Activated naive CD4-positive, alpha-beta T cell treated with anti-CD3 and anti-CD28 coated beads, Interleukin-2, amount 10 ng/mL, durations not matched to agents 7 days and 5 days (primary cell): ENCODE measurements at regions not wholly inside any gene's neighbourhood (a gene's known extent, or its start where the extent isn't known, plus 50 kb on each side); places are given as distances from the start of the nearest gene placed in this dataset.

Source experiments
- CTCF ChIA-PET: fragments of 350-600 bp; sonication (Branson Sonifier 250); formaldehyde crosslinking; loops from one replicate; lab custom pipeline; 2021; ENCODE audit warnings: antibody characterized with exemption; lab: Charles Lee
- DNase-seq: peaks from one replicate; pipeline ENCODE4 v3.0.0-alpha.2; 2020
- H3K27ac Mint-ChIP-seq: one replicate; pipeline ENCODE4 v1.8.0; 2021; ENCODE audit warnings: mild to moderate bottlenecking, moderate library complexity, mixed read lengths
- H3K27me3 Mint-ChIP-seq: one replicate; pipeline ENCODE4 v1.8.0; 2021; ENCODE audit warnings: mild to moderate bottlenecking, mixed read lengths
- H3K36me3 Mint-ChIP-seq: one replicate; pipeline ENCODE4 v1.8.0; 2021; ENCODE audit warnings: mixed read lengths
- H3K4me1 Mint-ChIP-seq: one replicate; pipeline ENCODE4 v1.8.0; 2021; ENCODE audit warnings: mixed read lengths
- H3K4me3 Mint-ChIP-seq: one replicate; pipeline ENCODE4 v1.8.0; 2021; ENCODE audit warnings: mild to moderate bottlenecking, moderate library complexity, mixed read lengths
- H3K9me3 Mint-ChIP-seq: one replicate; pipeline ENCODE4 v1.8.0; 2021; ENCODE audit warnings: mixed read lengths

DNA sequence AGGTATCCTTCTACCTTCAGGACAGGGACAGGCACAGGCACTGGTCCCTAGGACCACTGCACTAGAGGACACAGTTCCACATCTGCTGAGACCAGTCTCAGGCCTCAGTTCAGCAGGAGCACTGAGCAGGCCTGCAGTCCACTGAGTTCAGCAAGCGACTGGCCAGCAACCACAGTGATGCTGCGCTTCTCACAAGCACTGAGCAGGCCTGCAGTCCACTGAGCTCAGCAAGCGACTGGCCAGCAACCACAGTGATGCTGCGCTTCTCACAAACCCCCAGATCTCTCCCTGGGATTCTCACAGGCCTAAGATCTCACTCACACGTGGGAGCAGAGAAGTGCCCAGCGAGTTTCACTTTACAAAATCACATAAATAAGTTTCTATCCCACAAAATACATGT is 140.6 kb downstream of the IRS2 start:
- Mint-ChIP-seq H3K27me3 (no peaks in the 10 kb centered on the region), H3K9me3 (peaks cover 18% of the 10 kb centered on the region), H3K36me3 (no peaks in the 10 kb centered on the region), H3K4me1 (no peaks in the 10 kb centered on the region), H3K4me3 (no peak overlapping the region), H3K27ac (no peak overlapping the region)
- CTCF ChIA-PET: no interaction called here
- no peak for DNase-seq

DNA sequence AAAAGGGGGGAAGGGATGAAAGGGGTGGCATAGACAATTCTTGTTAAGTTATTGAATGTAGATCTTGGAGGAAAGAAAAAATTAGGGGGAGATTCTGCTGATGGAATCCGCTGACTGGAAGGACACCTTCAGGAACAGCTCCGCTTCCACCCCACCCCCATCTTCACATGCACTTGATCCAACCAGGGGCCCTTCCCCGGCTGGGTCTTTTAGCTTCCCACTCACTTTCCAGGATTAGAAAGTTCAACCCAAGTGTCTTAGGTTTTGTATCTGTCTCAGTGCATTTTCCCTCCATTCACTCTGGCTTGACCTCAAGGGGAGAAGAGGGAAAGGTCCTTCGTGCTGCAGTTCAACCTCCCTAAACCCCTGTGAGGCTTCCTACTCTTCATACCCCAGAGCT is 141.4 kb downstream of the IRS2 start:
- CTCF ChIA-PET: no interaction called here
- H3K4me1 Mint-ChIP-seq: no peaks in the 10 kb centered on the region

DNA sequence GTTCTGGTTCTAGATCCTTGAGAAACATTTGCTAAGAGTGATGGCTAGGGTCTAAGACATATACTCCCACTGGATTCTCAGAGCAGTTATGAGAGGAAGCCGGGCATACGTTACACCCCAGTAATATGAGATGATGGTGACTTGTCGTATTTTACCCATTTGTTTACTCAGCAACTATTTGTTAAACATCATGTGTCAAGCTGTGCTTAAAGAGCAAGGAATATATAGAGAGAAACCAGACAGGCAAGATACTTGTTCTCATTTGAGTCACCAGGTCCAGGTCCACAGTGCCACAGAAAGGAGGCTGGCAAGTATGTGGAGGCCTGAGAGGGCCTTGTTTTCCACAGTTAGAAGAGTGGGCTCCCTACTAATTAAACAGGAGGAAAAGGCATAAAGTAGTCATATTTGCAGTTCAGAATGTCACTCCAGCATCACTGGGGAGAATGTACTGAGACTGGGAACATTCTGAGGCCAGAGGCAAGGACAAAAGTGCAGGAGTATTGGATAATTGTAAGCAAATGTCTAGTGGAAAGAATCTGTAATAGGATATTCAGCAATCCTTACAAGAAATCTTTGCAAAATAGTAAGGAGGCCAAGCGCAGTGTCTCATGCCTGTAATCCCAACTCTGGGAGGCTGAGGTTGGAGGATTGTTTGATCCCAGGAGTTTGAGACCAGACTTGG is 142.2 kb downstream of the IRS2 start:
- Mint-ChIP-seq H3K36me3 (no peaks in the 10 kb centered on the region), H3K27me3 (no peaks in the 10 kb centered on the region), H3K4me1 (no peaks in the 10 kb centered on the region), H3K27ac (no peak overlapping the region), H3K9me3 (peaks cover 28% of the 10 kb centered on the region), H3K4me3 (no peak overlapping the region)
- DNase-seq: no peak
- CTCF ChIA-PET: no interaction called here

More for the DNA sequence above, 141.4 kb downstream of the IRS2 start:
- Mint-ChIP-seq H3K36me3 (no peaks in the 10 kb centered on the region), H3K27me3 (no peaks in the 10 kb centered on the region), H3K27ac (no peak overlapping the region), H3K4me3 (no peak overlapping the region), H3K9me3 (peaks cover 25% of the 10 kb centered on the region)
- DNase-seq: no peak

DNA sequence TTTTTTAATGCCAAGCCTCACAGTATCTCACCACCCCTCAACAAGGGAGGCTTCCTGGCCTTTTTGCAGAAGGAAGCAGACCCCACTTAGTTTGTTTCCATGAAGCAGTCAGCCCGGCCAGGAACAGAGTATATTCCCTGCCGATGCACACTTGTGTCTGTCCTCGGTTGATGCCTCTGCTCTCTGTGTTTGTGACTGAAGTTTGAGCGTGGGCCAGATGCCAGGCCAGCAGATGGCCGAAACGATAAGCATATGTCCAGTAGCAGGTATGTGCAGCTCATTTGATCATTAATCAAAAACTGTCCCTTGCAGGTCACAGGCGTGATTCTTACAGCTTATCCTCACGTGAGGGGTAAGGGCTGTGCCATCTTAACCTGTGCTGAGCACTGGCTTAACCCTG is 144.0 kb downstream of the IRS2 start:
- H3K36me3 Mint-ChIP-seq: no peaks in the 10 kb centered on the region
- CTCF ChIA-PET: no interaction called here

DNA sequence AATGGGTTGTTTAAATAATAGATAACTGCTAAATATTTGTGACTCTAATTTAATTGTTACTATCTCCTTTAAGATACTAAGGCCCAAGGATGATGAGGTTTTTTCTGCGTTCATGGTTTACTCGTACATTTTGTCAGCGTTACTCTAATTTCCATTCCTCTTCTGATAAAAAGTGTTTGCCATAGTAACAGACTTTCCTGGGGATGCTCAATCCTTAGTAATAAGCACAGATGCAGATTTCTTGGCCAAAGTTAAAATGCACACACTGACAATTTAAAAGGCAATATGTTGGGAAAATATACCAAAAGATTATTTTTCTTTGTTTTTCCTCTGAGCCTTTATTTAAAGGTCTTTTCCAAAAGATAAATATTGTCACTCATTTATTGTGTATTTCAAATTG is 149.6 kb downstream of the IRS2 start:
- Mint-ChIP-seq H3K36me3 (no peaks in the 10 kb centered on the region), H3K9me3 (peaks cover 24% of the 10 kb centered on the region), H3K27ac (no peak overlapping the region), H3K27me3 (peaks cover 4% of the 10 kb centered on the region), H3K4me3 (no peak overlapping the region), H3K4me1 (no peaks in the 10 kb centered on the region)
- DNase-seq: no peak
- CTCF ChIA-PET: no interaction called here

More for the DNA sequence above, 144.0 kb downstream of the IRS2 start:
- no peak overlapping the region for H3K27ac Mint-ChIP-seq
- no peaks in the 10 kb centered on the region for H3K27me3 Mint-ChIP-seq
- no peak for DNase-seq
- H3K4me1 Mint-ChIP-seq: no peaks in the 10 kb centered on the region
- no peak overlapping the region for H3K4me3 Mint-ChIP-seq
- H3K9me3 Mint-ChIP-seq: peaks cover 34% of the 10 kb centered on the region

DNA sequence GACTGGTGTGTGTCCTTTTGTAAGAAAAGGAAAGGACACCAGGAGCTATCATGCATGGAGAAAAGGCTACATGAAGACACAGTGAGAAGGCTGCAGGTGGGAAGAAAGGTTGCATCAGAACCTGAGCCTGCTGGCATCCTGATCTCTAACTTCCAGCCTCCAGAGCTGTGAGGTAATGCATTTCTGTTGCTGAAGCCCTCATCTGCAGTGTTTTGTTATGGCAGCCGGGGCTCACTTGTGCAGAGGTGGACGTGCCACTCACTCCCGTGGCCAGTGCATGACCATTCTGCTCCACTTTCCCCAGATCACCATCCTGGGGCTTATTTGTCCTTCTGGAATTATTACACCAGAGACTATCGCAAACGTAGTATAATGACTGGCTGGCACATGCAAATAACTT is 155.3 kb downstream of the IRS2 start:
- H3K9me3 Mint-ChIP-seq: peaks cover 3% of the 10 kb centered on the region
- H3K27me3 Mint-ChIP-seq: peaks cover 4% of the 10 kb centered on the region
- no peak overlapping the region for H3K27ac Mint-ChIP-seq
- H3K4me3 Mint-ChIP-seq: no peak overlapping the region
- no peak for DNase-seq
- no peaks in the 10 kb centered on the region for H3K36me3 Mint-ChIP-seq
- H3K4me1 Mint-ChIP-seq: no peaks in the 10 kb centered on the region
- CTCF ChIA-PET: no interaction called here

DNA sequence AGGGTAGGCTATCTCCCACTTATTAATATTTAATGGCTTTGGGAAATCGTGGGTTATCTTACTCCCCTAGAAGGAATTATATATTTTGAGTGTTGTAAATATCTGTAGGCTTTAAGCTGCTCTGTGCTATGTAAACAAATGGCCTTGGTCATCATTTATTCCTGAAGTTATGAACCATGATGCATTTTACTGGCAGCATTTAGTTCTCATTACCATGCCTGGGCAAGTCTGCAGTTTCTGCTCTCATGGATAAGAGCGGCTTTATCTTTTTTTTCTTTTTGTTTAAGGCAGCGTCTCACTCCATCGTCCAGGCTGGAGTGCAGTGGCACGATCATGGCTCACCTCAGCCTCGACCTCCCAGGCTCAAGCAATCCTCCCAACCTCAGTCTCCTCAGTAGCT is 156.1 kb downstream of the IRS2 start:
- H3K27me3 Mint-ChIP-seq: peaks cover 4% of the 10 kb centered on the region

DNA sequence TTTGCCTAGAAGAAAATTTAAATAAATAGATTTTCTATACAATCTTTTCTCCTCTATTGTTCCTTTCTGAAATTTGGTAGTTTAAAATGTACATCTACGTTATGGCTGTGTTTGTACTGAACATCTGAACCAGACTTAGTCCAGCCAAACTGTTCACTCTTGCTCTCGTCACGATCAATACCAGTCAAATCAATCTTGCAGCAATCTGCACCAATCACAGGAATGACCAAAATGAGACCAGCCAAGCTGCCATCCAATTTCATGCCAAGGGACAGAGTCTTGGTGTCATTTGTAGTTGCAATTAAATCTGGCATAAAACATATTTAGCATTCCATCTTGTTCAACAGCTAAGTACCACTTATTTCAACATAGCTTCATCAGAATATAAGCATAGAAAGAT is 156.6 kb downstream of the IRS2 start:
- DNase-seq: no peak
- H3K4me3 Mint-ChIP-seq: no peak overlapping the region
- no peaks in the 10 kb centered on the region for H3K36me3 Mint-ChIP-seq
- CTCF ChIA-PET: no interaction called here
- H3K9me3 Mint-ChIP-seq: peaks cover 3% of the 10 kb centered on the region
- H3K27ac Mint-ChIP-seq: no peak overlapping the region
- H3K4me1 Mint-ChIP-seq: no peaks in the 10 kb centered on the region
- peaks cover 4% of the 10 kb centered on the region for H3K27me3 Mint-ChIP-seq

More for the DNA sequence above, 156.1 kb downstream of the IRS2 start:
- DNase-seq: no peak
- Mint-ChIP-seq H3K9me3 (peaks cover 3% of the 10 kb centered on the region), H3K4me3 (no peak overlapping the region), H3K4me1 (no peaks in the 10 kb centered on the region), H3K27ac (no peak overlapping the region), H3K36me3 (no peaks in the 10 kb centered on the region)
- CTCF ChIA-PET: no interaction called here

DNA sequence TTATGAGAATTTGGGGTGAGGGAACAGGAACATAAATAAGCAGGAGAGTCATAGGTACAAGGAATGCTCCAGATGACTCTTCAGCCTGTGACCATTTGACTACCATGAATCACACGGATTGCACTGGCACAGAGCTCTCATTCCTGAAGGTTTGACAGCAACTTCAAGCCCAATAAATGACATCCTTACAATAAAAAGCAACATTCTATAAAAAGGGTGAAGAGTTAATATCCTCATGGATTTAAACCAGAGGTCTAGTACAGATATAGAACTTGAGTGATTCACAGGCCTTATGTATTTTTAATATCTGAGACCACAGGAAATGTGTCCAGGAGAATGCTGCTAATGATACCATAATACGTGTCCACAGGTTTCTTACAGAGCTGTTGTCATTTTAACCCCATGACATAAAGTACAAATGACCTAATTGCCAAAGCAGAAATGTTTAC is 158.1 kb downstream of the IRS2 start:
- CTCF ChIA-PET: no interaction called here
- Mint-ChIP-seq H3K36me3 (no peaks in the 10 kb centered on the region), H3K4me3 (no peak overlapping the region), H3K27ac (no peak overlapping the region), H3K4me1 (no peaks in the 10 kb centered on the region), H3K9me3 (peaks cover 3% of the 10 kb centered on the region), H3K27me3 (peaks cover 4% of the 10 kb centered on the region)
- DNase-seq: no peak

DNA sequence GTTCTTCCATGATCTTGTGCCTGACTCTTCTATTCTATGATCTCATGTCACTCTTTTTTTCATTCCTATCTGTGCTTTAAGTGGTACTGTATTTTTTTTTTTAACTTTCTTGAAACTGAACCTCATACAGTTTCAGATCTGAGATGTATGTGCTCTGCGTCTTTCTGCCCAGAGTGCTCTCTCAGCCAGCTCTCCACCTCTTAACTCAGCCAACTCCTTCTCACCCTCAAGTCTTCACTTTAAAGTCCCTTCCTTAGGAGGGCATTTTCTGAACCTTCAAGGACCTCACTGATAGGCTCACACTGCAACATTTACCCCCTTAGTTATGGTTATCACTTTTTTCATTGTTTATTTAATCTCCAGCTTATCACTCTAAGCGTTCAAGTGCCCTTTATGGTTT is 158.7 kb downstream of the IRS2 start:
- no peak for DNase-seq
- Mint-ChIP-seq H3K9me3 (no peaks in the 10 kb centered on the region), H3K36me3 (no peaks in the 10 kb centered on the region), H3K27me3 (no peaks in the 10 kb centered on the region), H3K4me1 (no peaks in the 10 kb centered on the region), H3K4me3 (no peak overlapping the region), H3K27ac (no peak overlapping the region)
- CTCF ChIA-PET: no interaction called here

DNA sequence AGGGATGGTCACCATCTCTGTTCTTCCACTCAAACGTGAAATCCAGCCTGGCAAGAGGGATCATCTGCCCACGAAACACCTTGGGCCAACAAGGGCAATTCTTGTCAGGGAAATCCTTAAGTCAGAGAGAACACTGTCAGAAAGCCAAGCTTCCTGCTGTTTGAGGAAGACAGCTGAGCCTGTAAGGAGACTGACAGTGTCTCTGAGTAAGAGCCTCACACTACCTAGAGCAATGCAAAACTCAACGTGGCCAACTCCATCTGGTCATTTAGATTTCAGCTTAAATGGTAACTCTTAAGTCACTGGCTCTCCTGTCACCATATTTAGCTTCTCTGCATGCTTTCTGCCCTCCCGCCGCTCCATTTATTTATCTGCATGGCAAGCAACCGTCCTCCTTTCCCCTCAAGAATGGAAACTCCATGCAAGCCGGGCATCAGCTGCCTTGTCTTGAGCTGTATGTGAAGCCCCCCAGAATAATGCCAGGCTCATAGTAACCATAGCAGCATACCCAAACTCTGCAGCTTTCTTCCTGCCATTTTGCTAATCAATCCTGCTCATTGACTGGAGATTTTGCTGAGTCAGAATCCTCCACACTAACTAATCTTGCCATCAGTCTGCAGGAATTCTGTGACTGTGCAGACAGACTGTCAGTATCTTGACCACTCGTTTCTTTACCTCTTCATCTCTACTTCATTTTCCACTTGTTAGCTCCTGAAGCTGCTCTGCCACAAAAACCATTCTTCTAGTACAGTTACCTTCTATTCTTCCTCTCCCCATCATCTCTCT is 159.8 kb downstream of the IRS2 start:
- no peak overlapping the region for H3K4me3 Mint-ChIP-seq
- no peak overlapping the region for H3K27ac Mint-ChIP-seq
- DNase-seq: no peak
- no peaks in the 10 kb centered on the region for H3K27me3 Mint-ChIP-seq
- CTCF ChIA-PET: no interaction called here
- H3K9me3 Mint-ChIP-seq: no peaks in the 10 kb centered on the region
- no peaks in the 10 kb centered on the region for H3K36me3 Mint-ChIP-seq
- no peaks in the 10 kb centered on the region for H3K4me1 Mint-ChIP-seq

DNA sequence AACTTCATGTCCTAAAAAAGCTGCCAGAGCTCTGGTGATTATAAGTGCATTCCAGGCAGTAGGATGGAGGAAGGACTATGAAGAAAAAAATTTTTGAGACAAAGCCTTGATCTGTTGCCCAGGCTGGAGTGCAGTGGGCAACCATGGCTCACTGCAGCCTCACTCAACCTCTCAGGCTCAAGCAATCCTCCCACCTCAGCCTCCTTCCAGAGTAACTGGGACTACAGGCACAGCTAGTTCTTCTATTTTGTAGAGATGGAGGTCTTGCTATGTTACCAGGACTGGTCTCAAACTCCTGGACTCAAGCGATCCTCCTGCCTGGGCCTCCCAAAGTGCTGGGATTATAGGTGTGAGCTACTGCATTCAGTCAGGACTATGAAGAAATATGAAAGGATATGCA is 161.2 kb downstream of the IRS2 start:
- no peak for DNase-seq
- CTCF ChIA-PET: no interaction called here
- H3K4me1 Mint-ChIP-seq: no peaks in the 10 kb centered on the region
- no peaks in the 10 kb centered on the region for H3K9me3 Mint-ChIP-seq
- no peaks in the 10 kb centered on the region for H3K36me3 Mint-ChIP-seq
- H3K4me3 Mint-ChIP-seq: no peak overlapping the region
- no peak overlapping the region for H3K27ac Mint-ChIP-seq
- no peaks in the 10 kb centered on the region for H3K27me3 Mint-ChIP-seq

DNA sequence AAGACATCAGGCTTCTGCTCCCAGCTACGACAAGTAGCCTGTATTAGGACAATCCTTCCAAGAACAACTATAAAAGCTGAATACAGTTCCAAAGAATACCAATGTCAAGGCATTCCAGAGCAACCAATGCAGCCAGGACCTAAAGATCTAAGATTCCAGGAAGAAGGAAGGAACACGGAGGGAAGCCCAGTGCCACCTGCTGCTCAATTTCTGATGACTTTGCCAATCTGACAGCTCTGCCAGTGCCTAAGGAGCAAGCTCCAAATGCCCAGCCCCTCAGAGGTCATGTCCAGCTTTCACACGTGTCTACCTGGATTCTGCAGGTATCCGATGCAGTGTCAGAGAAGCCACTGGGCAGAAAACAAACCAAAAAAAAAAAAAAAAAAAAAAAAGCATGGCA is 164.4 kb downstream of the IRS2 start:
- H3K27me3 Mint-ChIP-seq: no peaks in the 10 kb centered on the region
- CTCF ChIA-PET: no interaction called here
- no peak for DNase-seq
- no peak overlapping the region for H3K27ac Mint-ChIP-seq
- no peak overlapping the region for H3K4me3 Mint-ChIP-seq
- no peaks in the 10 kb centered on the region for H3K9me3 Mint-ChIP-seq
- H3K4me1 Mint-ChIP-seq: no peaks in the 10 kb centered on the region
- H3K36me3 Mint-ChIP-seq: no peaks in the 10 kb centered on the region

DNA sequence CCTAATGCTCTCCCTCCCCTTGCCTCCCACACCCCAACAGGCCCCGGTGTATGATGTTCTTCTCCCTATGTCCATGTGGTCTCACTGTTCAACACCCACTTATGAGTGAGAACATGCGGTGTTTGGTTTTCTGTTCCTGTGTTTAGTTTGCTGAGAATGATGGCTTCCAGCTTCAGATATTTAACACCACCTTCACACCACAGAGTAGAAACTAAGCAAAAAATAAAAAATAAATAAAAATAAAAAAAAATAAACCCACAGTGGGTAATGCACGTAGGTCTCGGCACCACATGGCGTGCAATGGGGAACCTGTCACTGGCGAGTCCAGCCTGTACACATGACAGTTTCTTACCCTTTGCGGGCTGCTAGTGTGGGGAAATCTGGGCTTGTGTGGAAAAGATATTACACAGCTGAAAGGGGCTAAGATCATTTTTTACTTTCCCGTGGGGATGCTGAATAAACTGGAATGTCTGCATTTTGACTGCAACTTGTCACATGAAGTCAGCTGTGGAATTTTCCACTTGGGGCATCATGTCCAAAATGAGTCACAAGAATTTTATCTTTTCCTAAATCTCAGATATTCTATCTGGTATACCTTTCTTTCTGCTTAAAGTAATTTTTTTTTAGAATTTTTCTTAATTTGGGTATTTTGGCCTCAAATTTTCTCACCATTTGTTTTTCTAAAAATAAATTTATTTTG is 170.5 kb downstream of the IRS2 start:
- CTCF ChIA-PET: no interaction called here
- no peaks in the 10 kb centered on the region for H3K36me3 Mint-ChIP-seq
- no peak overlapping the region for H3K27ac Mint-ChIP-seq
- H3K4me3 Mint-ChIP-seq: no peak overlapping the region
- DNase-seq: no peak
- no peaks in the 10 kb centered on the region for H3K4me1 Mint-ChIP-seq
- H3K9me3 Mint-ChIP-seq: no peaks in the 10 kb centered on the region
- H3K27me3 Mint-ChIP-seq: no peaks in the 10 kb centered on the region
